HG03571 (cell line): ENCODE measurements at regions not wholly inside any gene's neighbourhood (a gene's known extent, or its start where the extent isn't known, plus 50 kb on each side); places are given as distances from the start of the nearest gene placed in this dataset.
A peak's percentile ranks its signal among the peaks of the same experiment; 100 is the strongest.
"Not testable (repeated sequence)": the region's sequence is repeated elsewhere in the genome, so short reads cannot be mapped to it uniquely, and the experiment has no call there.

Experiments
- ATAC-seq: cut with Tn5 transposase; IDR thresholded peaks from one replicate; pipeline ENCODE4 v1.9.1; 2021; ENCODE audit not compliant: unreplicated experiment

DNA sequence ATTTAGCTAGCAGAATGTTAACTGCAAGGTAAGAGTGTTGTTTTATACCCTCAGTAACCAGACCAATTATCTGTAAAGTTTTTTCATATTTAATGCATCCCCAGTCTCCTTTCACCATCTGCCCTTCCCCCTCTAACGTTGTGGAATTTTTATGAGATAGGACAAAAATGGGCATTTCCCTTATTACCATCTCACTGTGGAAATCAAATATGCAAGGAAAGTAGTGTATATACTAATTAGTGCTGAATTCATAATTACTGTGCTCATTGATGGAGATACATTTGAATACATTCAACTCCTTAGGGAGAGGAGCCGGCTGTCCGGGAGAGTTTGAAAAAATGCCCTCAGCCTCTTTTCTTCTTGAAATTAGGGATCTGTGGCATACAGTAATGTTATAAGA is 423.4 kb upstream of the MGMT start:
- no peak for ATAC-seq

DNA sequence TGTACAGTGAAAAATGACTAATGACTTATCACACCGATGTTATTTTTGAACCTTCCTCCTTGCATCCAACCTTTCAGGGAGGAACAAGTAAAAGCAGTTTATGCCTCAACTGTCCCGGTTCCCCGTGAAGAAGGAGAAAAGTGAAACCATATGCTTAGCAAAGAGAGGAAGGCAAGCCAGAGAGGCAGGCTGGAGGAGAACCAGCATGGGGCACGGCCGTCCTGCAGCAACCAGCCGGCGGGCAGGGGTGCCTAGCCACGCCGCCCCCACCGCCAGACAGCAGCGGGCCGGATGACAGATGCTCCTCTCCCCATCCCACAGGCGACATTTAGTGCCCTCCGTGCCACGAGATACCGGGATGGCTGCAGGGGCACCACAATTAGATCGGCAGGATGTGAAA is 421.4 kb upstream of the MGMT start:
- no peak for ATAC-seq

DNA sequence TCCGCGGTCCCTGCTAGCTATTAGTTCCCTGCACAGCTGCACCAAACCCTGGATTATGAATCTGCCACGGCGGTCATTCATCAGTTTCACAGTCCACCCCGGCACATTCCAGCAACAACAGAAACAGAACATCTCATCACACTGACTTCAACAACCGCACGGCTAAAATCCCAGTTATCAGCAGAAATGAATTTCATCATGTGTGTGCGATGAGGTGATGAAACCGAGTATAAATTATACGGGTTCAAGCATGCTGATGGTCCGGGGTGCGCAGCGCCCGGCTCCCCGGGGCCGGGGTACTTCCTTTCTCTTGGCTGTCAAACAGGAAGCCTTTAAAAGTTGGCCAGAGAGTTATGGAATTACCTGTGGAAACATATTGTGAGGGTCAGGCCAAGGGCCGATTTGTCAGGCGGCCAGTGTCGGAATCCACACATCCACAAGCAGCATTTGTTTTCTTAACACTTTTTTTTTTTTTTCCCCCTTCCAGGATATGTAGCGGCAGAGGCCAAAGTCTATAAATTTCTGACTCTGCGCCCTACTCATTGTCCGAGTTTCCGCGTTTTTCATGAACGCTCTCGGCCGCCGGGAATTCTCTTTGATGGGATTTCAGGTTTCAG is 420.9 kb upstream of the MGMT start:
- no peak for ATAC-seq

DNA sequence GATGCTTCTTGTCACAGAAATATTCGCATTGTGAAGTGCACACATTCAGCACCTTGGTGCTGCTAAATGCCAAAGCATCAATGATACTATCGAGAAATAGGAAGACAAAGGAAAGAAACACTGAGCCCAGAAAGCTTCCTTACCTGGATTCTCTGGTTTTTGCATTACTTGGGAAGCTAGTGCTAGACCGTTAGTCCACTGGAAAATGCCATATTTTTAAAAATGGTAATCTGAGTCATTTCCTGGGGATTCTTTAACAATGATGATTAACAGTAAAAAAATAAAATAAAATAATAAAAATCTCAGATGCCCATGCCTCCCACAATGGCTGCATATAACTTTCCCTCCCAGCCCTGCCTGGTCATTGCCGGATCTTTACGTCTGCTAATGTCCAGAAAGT is 420.1 kb upstream of the MGMT start:
- no peak for ATAC-seq

DNA sequence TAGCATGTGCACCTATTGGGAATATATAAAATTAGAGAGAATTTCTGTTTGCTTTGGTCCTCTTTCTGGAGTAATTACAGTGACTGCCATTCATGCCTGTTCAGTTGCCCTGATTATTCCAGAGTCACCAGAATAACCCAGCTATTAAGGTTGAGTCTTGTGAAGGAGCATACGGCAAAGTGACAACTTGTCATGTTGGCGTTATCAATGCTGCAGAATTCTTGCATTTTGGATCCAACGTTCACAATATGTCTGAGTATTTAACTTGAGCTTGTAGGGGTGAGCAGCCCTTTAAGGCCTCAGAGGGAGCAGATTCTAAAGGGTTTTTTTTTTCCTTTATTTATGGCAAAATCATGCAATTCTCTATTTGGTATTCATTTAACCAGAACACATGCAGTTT is 419.4 kb upstream of the MGMT start:
- no peak for ATAC-seq

DNA sequence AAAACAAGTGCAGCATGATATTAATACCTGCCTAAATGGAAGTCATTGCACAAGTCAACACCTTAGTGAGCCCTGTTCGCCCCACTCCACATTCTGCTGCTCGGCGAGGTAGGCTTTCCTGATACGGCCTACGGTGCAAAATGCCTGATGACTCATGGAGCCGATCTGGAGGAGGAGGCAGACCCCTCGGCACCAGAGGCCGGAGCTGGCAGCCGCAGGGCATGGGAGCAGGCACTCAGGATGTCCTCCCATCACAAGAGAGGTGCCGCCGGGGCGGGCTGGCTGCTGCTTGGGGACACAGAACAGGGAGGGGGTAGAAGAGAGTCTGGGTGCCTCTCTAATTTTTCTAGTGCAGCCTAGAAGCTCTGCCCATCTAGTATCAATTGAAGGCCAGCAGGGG is 418.5 kb upstream of the MGMT start:
- no peak for ATAC-seq

DNA sequence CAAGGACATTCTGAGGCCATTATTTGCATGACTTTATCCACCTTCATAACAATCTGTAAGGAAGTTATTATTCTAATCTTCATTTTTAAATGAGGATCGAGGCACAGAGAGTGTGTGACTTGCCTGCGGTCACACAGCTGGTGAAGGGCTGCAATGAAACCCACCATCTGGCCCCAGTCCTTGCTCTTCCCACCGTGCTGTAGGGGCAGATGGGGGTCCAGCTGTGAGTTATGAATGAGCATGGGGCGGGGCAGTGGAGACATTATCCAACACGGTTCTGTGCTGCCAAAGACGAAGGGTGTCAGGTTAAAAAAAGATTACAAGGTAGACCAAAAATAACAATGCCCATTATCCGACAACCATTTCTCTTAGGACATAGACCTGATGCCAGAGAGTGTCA is 417.5 kb upstream of the MGMT start:
- ATAC-seq, result no peak

DNA sequence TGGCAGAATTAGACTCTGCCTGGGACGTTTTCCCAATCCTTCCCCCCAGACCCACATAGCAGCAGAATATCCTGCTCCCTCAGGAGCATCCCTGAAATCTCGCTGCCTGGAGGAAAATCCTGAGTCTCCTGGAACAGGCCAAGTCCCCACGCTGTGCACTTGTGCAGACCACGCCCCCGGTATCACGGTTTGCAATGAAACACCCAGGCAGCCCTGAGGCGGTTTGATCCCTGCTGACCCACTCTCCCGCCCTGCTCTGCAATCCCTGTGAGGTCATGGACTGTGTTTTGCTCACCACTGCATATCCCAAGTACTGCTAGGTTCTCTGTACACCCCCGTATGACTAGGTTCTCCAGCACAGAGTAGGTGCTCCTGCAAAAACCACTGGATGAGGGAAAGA is 411.8 kb upstream of the MGMT start:
- no peak for ATAC-seq

DNA sequence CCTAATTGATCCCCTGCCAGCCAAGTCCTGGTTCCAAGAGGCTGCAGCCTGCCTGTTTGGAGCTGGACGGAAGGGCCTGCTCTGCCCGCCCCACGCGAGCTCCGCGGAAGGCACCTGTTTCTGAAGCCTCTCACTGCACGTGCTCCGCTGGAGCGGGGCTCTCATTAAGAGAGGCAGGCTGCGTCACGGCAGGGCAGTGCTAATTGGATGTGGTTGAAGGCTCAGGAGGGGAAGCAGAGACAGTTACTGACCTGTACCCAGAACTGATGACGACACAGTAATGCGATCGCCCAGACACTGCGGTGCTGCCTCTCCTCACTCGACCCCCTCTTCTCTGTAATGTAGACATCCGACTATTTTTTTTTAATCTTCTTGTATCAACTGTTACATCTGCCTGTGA is 411.1 kb upstream of the MGMT start:
- no peak for ATAC-seq

DNA sequence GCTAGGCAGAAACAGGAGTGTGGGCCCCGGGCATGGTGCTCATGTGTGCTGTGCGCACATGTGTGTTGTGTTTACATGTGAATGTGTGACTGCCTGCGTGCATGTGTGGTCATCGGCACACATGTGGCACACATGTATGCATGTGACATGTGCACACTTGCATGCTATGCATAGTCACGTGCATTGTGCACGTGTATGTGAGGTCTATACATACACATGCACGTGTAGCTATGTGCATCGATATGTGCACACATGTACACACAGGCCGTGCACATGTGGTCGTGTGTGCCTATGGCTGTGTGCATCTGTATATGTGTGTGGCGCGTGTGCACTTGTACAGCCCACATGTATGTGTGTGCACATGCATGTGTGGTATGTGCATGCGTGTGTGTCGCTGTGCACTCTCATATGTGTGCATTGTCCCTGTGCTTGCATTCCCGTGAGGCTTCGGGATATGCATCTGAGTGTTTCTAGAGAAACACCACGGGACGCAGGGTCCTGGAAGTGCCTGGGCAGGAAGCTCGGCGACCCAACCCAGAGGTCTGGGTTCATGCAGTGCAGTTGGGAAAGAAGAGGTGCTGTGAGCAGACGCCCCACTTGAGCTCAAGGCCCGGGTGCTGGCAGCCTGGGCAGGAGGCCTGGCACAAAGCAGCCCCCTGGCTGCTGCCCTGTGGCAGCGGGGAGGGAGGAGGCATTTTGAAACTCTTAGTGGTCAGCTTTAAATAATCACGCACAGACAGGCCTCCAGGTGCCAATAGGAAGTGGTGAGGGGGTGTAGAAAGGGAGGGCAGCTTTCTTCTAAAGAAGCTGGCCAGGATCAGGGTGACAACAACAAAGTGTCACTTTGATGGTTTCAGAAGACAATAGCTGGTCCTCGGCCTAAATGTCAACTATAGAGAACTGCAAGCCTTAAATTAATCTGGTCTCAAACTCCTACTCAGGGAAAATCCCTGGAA is 410.0 kb upstream of the MGMT start:
- ATAC-seq, result no peak

DNA sequence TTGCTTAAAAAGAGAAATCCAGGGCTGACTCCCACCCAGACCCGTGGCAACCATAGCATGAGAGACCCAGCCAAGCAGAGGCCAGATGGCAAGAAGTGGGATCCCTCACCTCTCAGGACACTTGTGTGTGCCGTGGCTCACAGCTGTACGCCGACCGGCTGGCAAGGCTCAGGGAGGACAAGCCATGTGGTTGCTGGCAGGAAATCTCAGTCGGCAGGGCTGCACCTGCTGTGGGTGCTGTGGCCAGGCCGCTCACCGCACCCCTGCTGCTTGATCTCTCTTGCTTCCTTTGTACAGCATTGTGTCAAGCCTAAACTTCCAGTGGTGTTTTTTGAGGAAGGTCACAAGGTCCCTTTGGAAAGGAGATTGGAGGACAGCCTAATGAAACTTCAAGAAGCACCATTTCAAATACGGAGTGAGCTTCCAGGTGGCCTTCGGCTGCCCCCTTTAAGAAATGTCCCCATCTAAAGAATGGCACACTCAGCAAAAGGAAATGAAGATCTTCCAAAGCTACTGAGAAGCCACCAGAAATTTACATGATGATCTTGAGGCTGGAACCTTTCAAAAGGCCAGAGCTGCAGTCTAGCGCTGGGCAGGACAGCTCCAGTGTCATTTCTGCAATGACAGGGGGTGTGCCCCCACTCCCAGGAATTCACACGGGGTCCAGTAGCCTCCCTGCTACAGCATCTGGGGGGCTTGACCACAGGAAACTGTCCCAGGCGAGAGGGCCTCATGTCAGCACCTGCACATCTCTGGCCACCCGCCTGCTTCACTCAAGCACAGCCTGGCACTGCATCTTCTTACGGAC is 409.0 kb upstream of the MGMT start:
- ATAC-seq, result peak; percentile 84

DNA sequence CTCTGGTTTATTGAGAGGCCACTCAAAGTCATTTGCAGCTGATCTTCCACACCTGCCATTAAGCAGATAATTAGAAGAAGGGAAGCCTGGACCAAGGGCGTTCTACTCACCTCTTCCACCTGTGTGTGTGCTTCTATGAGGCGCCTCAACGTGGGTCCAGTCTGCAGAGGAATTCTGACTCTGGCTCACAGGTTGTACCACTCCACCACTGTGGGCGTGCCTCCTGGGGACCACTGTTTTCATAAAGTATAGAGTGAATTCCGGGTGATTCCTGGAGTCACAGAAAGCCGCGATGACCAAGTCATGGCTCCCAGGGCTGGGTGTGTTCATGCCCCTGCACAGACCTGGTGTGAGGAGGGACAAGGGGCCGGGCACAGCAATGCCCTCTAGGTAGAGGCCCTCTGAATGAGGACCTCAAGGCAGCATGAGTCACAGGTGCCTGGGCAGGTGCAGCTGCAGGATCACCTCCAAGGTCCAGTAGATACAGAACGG is 408.3 kb upstream of the MGMT start:
- no peak for ATAC-seq

DNA sequence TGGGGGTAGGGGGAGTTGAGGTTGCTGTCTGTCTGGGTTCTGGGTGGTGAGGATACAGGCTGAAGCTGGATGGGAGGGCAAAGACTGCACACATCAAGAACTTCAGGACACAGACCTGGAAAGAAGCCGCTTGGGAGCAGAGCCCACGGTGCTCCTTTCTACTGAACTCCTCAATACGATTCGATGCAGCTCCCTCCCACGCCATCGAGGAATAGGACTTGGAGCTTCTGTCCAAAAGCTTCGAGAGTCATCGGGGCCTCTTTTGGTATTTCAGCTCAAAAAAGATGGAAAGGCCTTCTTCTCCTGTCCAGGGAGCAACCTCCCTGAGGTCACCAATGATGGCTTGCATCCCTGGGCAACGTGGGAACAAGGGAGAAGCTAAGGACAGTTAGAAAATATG is 407.1 kb upstream of the MGMT start:
- ATAC-seq, result no peak

DNA sequence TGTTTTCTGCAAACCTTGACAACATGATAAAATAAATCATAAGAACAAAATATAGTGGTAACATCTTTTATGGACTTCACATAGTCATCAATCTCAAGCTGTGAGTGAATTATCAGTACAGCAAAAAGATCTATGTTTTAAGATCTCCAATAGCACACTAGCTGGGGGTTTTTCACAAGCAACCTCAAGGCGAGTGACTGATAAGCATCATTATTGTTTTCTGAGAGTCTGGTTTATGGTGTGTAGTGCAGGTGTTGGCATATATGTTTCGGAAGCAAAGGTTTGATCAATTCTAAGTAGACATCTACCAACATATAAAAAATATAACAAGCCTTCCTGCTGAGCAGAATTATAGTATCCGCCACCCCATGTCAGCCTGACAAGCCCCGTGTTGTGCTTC is 403.8 kb upstream of the MGMT start:
- no peak for ATAC-seq

DNA sequence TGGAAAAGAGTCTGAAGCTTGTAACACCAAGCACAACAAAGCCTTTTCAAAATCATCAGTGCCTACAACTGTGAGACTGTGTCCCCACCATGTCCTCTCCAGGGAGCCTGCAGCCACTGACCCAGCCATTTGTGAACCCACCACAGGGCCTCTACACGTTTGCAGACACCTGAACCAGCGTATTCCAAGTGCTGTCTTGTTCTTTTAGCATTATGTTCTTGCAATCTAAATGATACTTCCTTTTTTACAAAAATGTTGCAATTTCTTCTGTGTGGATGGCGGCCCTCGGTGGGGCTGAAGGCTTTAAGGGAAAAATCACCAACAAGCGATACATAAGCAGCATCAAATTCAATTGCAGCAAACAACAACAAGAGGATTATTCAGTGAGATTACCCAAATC is 403.2 kb upstream of the MGMT start:
- ATAC-seq, result no peak

DNA sequence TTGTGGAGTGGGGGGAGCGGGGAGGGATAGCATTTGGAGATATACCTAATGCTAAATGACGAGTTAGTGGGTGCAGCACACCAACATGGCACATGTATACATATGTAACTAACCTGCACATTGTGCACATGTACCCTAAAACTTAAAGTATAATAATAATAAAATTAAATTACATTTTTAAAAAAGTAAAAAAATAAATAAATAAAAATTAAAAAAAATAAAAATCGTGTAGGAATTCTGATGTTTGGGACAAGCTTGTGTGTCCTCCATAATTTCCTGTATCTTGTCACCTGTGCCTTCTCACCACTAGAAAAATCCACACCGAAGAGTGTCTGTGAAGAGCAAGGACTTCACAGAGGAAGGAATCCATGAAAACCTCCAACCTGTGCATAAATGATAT is 400.5 kb upstream of the MGMT start:
- not testable (repeated sequence) for ATAC-seq

DNA sequence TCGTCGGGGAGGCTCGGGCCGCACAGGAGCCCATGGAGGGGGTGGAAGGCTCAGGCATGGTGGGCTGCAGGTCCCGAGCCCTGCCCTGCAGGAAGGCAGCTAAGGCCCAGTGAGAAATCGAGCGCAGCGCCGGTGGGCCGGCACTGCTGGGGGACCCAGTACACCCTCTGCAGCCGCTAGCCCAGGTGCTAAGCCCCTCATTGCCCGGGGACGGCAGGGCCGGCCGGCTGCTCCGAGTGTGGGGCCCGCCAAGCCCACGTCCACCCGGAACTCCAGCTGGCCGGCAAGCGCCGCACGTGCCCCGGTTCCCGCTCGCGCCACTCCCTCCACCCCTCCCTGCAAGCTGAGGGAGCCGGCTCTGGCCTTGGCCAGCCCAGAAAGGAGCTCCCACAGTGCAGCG is 395.6 kb upstream of the MGMT start:
- ATAC-seq, result not testable (repeated sequence)

DNA sequence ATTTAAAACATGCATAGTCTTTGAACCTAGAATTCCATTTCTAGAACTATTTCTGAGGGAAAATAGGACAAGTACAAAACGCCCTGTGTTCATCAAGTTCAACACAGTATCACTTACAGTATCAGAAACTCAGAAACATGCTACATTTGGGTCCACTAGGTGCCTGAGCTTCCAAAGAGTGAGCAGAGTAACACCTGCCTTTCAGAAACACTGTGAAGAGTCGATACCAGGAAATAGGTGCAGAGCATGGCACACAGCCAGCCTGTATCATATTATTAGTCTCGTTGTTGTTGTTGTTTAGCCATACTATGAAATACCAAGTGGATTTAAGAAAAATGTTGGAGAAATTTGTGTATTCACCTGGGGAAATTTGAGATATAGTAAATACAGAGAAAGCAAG is 392.1 kb upstream of the MGMT start:
- no peak for ATAC-seq

DNA sequence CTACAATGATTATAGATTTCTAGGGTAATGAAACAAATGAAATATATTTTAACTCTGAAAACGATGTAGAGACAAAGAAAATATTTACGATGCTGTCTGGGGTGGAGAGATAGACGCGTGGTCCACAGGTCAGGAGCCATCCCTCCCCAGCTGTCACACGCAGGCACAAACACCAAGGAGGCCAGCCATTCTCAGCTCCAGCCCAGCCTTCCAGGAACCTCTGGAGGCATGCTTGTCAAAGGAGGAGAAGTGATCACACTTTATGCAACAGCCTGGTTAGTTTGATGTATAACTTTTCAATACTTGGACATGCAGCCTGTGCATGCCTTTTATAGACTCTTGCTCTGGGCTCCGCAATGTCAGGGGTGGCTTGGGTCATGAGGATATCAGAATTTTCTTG is 391.5 kb upstream of the MGMT start:
- ATAC-seq, result no peak

DNA sequence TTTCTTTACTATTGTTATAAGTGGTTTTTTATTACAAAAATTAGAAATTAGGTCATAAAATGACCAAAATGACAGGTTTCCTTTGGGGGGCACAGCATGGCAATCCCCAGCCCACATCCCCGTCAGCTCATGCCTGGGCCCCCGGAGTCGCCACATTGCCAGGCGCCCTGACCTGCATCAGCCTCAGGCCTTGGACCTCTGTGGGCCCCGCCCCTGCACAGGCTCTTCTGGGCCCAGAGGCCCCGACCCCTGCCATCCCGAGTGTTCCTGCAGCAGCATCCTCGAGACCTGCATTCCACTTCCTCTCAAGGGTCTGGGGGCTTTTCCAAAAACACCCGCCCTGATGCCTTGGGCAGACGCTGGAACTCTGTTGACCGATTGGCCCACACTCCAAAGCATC is 391.1 kb upstream of the MGMT start:
- ATAC-seq, result no peak

DNA sequence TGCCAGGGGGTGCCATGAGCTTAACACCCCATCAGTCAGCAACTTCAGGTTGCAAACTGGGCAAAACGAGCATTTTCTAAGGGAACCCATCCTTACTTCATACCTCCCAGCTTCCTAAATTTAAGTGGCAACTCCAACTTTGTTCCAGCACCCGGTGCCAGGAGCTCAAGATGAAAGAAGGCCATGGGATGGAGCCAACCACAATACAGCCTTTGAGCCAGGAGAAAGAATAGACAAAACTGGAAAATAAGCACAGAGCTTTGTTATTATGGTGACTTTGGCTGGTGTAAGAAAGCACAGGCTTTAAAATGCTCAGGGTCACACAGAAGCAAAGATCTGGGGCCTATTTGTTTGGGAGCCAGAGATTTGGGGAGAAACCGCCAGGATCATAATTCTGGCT is 388.7 kb upstream of the MGMT start:
- ATAC-seq, result no peak

DNA sequence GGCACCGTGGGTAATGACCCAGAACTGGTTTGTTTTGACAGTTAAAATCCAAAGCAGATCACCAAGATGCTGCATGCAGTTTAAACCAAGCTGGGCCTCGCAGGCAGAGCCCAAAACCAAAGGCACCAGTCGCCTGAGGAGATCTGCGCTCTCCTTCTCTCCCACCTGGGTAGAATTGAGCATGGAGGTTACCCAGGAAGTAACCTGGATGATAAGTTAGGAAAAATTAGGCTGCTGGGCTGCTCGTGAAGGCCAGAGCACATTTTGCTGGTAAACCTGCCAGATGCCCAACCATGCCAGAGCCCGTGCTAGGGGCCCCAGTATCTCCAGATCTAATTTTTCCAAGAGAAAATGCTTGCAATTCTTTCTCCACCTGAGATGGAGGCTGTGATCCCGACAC is 388.3 kb upstream of the MGMT start:
- ATAC-seq, result no peak
